ENCODE measurements at regions not wholly inside any gene's neighbourhood (a gene's known extent, or its start where the extent isn't known, plus 50 kb on each side); places are given as distances from the start of the nearest gene placed in this dataset.

GRCh38 chr1:60152891-60153290, 79.3 kb upstream of the C1orf87 start:
- TF ChIP-seq CSDC2 (CRISPR knock-in tag; IDR thresholded peaks at IDR 0.05) (no peak), TOX (CRISPR knock-in tag; IDR thresholded peaks at IDR 0.05; ENCODE audit: borderline replicate concordance) (no peak), BACH2 (CRISPR knock-in tag; IDR thresholded peaks at IDR 0.05; ENCODE audit: borderline replicate concordance) (no peak), ZNF70 (CRISPR knock-in tag; IDR thresholded peaks at IDR 0.05) (no peak), SNAI2 (CRISPR knock-in tag; IDR thresholded peaks at IDR 0.05) (no peak), GLIS3 (CRISPR knock-in tag; IDR thresholded peaks at IDR 0.05) (no peak), CREB5 (CRISPR knock-in tag; IDR thresholded peaks at IDR 0.05; ENCODE audit: low read depth) (no peak), OSR1 (CRISPR knock-in tag; IDR thresholded peaks at IDR 0.05) (no peak), PPARA (CRISPR knock-in tag; IDR thresholded peaks at IDR 0.05; ENCODE audit: borderline replicate concordance) (no peak), POU6F1 (CRISPR knock-in tag; IDR thresholded peaks at IDR 0.05; ENCODE audit: borderline replicate concordance, low read depth) (no peak), TSHZ2 (CRISPR knock-in tag; IDR thresholded peaks at IDR 0.05) (no peak), ZNF565 (CRISPR knock-in tag; conservative IDR thresholded peaks at IDR 0.05; ENCODE audit: low read depth) (no peak), ISL1 (CRISPR knock-in tag; IDR thresholded peaks at IDR 0.05) (no peak), ZFP3 (CRISPR knock-in tag; IDR thresholded peaks at IDR 0.05) (no peak)
- ATAC-seq, result no peak

- TF ChIP-seq TOX (CRISPR knock-in tag; IDR thresholded peaks at IDR 0.05; ENCODE audit: borderline replicate concordance) (no peak), CREB5 (CRISPR knock-in tag; IDR thresholded peaks at IDR 0.05; ENCODE audit: low read depth) (no peak), PPARA (CRISPR knock-in tag; IDR thresholded peaks at IDR 0.05; ENCODE audit: borderline replicate concordance) (no peak), ZNF565 (CRISPR knock-in tag; conservative IDR thresholded peaks at IDR 0.05; ENCODE audit: low read depth) (no peak), BACH2 (CRISPR knock-in tag; IDR thresholded peaks at IDR 0.05; ENCODE audit: borderline replicate concordance) (no peak), RARB (CRISPR knock-in tag; IDR thresholded peaks at IDR 0.05) (no peak), OSR1 (CRISPR knock-in tag; IDR thresholded peaks at IDR 0.05) (no peak), ARNTL (CRISPR knock-in tag; IDR thresholded peaks at IDR 0.05; ENCODE audit: borderline replicate concordance, low read depth) (no peak), ZFP30 (CRISPR knock-in tag; IDR thresholded peaks at IDR 0.05) (no peak), POU6F1 (CRISPR knock-in tag; IDR thresholded peaks at IDR 0.05; ENCODE audit: borderline replicate concordance, low read depth) (no peak), TSHZ2 (CRISPR knock-in tag; IDR thresholded peaks at IDR 0.05) (no peak), CSRNP3 (CRISPR knock-in tag; IDR thresholded peaks at IDR 0.05) (no peak), CSDC2 (CRISPR knock-in tag; IDR thresholded peaks at IDR 0.05) (no peak), GLIS3 (CRISPR knock-in tag; IDR thresholded peaks at IDR 0.05) (no peak), ZC3H10 (CRISPR knock-in tag; IDR thresholded peaks at IDR 0.05) (no peak), ESRRG (CRISPR knock-in tag; IDR thresholded peaks at IDR 0.05) (no peak), ISL1 (CRISPR knock-in tag; IDR thresholded peaks at IDR 0.05) (no peak), ZNF8 (CRISPR knock-in tag; IDR thresholded peaks at IDR 0.05) (no peak), TCF4 (CRISPR knock-in tag; IDR thresholded peaks at IDR 0.05; ENCODE audit: borderline replicate concordance) (no peak), PATZ1 (CRISPR knock-in tag; IDR thresholded peaks at IDR 0.05; ENCODE audit: borderline replicate concordance) (no peak)
- ATAC-seq, result no peak
These were observed 77.7 kb upstream of the C1orf87 start for GRCh38 chr1:60151311-60151710.
